Mesenchymal stem cell (in vitro differentiated cells and primary cell): ENCODE measurements at regions not wholly inside any gene's neighbourhood (a gene's known extent, or its start where the extent isn't known, plus 50 kb on each side); places are given as distances from the start of the nearest gene placed in this dataset.
A peak's percentile ranks its signal among the peaks of the same experiment; 100 is the strongest.

Experiments used
- DNase-seq: peaks from one replicate; pipeline ENCODE4 v3.0.0-alpha.2; 2013
- H2AFZ ChIP-seq: one replicate; pipeline ENCODE4 v1.6.1; 2013; ENCODE audit warnings: low read depth, mild to moderate bottlenecking, control low read depth, inconsistent platforms, low read length, moderate library complexity
- H2AK5ac ChIP-seq: 2 replicates; pipeline ENCODE4 v1.6.1; 2013; ENCODE audit warnings: low read length, moderate library complexity, mild to moderate bottlenecking, inconsistent platforms; ENCODE audit not compliant: severe bottlenecking
- H2BK120ac ChIP-seq: one replicate; pipeline ENCODE4 v1.6.1; 2013; ENCODE audit warnings: low read depth, mild to moderate bottlenecking, inconsistent platforms, low read length, moderate library complexity
- H2BK12ac ChIP-seq, 2 experiments: one replicate each; pipeline ENCODE4 v1.6.1; 2013; ENCODE audit warnings: inconsistent platforms in 2 of 2, low read length in 2 of 2, mild to moderate bottlenecking in 2 of 2, moderate library complexity in 2 of 2, control low read depth in 1 of 2
- H2BK15ac ChIP-seq: one replicate; pipeline ENCODE4 v1.6.1; 2013; ENCODE audit warnings: mild to moderate bottlenecking, low read depth, inconsistent platforms; ENCODE audit not compliant: poor library complexity, severe bottlenecking
- H2BK5ac ChIP-seq: 2 replicates; pipeline ENCODE4 v1.6.1; 2013; ENCODE audit warnings: low read depth, mild to moderate bottlenecking, low read length, control low read depth, inconsistent platforms; ENCODE audit not compliant: poor library complexity, severe bottlenecking
- H3K14ac ChIP-seq, 2 experiments: one replicate each; pipeline ENCODE4 v1.6.1; 2013; ENCODE audit warnings: inconsistent platforms in 2 of 2, low read length in 2 of 2, control low read depth in 1 of 2, mild to moderate bottlenecking in 1 of 2, moderate library complexity in 1 of 2
- H3K18ac ChIP-seq, 2 experiments: one replicate each; pipeline ENCODE4 v1.6.1; 2013; ENCODE audit warnings: inconsistent platforms in 2 of 2, low read length in 2 of 2, control low read depth in 1 of 2, low read depth in 1 of 2, mild to moderate bottlenecking in 1 of 2
- H3K23ac ChIP-seq, 2 experiments: one replicate each; pipeline ENCODE4 v1.6.1; 2013; ENCODE audit warnings: inconsistent platforms in 2 of 2, low read length in 2 of 2, mild to moderate bottlenecking in 2 of 2, moderate library complexity in 2 of 2, control low read depth in 1 of 2
- H3K27ac ChIP-seq: 2 replicates; pipeline ENCODE4 v1.5.1; 2013; ENCODE audit warnings: mild to moderate bottlenecking, moderate library complexity, low read length, control low read depth, inconsistent platforms; ENCODE audit not compliant: poor library complexity, severe bottlenecking
- H3K27me3 ChIP-seq, 2 experiments: 2 replicates each; pipeline versions ENCODE4 v1.6.1 to v1.7.0; 2013; ENCODE audit warnings: low read length in 2 of 2, mild to moderate bottlenecking in 2 of 2, moderate library complexity in 2 of 2, control low read depth in 1 of 2, inconsistent platforms in 1 of 2; ENCODE audit not compliant: control insufficient read depth in 1 of 2, insufficient read depth in 1 of 2
- H3K36me3 ChIP-seq, 2 experiments: 2 replicates each; pipeline versions ENCODE4 v1.6.1 to v1.7.0; 2013; ENCODE audit warnings: low read length in 2 of 2, control low read depth in 1 of 2, inconsistent platforms in 1 of 2, low read depth in 1 of 2, mild to moderate bottlenecking in 1 of 2; ENCODE audit not compliant: insufficient read depth in 2 of 2, control insufficient read depth in 1 of 2
- H3K4ac ChIP-seq, 2 experiments: one replicate each; pipeline ENCODE4 v1.6.1; 2013; ENCODE audit warnings: inconsistent platforms in 2 of 2, low read length in 2 of 2, mild to moderate bottlenecking in 2 of 2, moderate library complexity in 2 of 2, control low read depth in 1 of 2, low read depth in 1 of 2
- H3K4me1 ChIP-seq: 2 replicates; pipeline ENCODE4 v1.6.1; 2013; ENCODE audit warnings: low read depth, low read length, control low read depth; ENCODE audit not compliant: control insufficient read depth, insufficient read depth
- H3K4me2 ChIP-seq: 2 replicates; pipeline ENCODE4 v1.6.1; 2013; ENCODE audit warnings: low read length, mild to moderate bottlenecking, inconsistent platforms; ENCODE audit not compliant: poor library complexity, severe bottlenecking
- H3K4me3 ChIP-seq, 2 experiments: 2 replicates each; pipeline versions ENCODE4 v1.5.1 to v1.7.0; 2013; ENCODE audit warnings: low read length in 2 of 2, mild to moderate bottlenecking in 2 of 2, control low read depth in 1 of 2, low read depth in 1 of 2; ENCODE audit not compliant: insufficient read depth in 1 of 2
- H3K79me1 ChIP-seq: replicated peaks from 2 replicates; pipeline ENCODE4 v1.6.1; 2013; ENCODE audit warnings: mild to moderate bottlenecking, control low read depth, low read length, inconsistent platforms; ENCODE audit not compliant: poor library complexity, severe bottlenecking
- H3K9ac ChIP-seq: 2 replicates; pipeline ENCODE4 v1.7.0; 2013; ENCODE audit warnings: mild to moderate bottlenecking, low read length, moderate library complexity
- H3K9me3 ChIP-seq: 2 replicates; pipeline ENCODE4 v1.7.0; 2013; ENCODE audit warnings: mild to moderate bottlenecking, low read length; ENCODE audit not compliant: control insufficient read depth
- H4K8ac ChIP-seq: one replicate; pipeline ENCODE4 v1.6.1; 2013; ENCODE audit warnings: inconsistent platforms, mild to moderate bottlenecking, low read length, moderate library complexity
- H4K91ac ChIP-seq: one replicate; pipeline ENCODE4 v1.6.1; 2013; ENCODE audit warnings: mild to moderate bottlenecking, low read length, inconsistent platforms
- WGBS: methylation state at CpG from one replicate; pipeline ENCODE4 v1.1.7; 2013; ENCODE audit warnings: mixed read lengths; 5-methylcytosine and 5-hydroxymethylcytosine counted together

GRCh38 chr7:25557930-25558329 lies 329.6 kb upstream of the NPVF start:
- WGBS = 73% methylated on average over 4 of the region's 4 CpGs
- no peak overlapping the region for H2BK5ac ChIP-seq
- no peak overlapping the region for H2BK120ac ChIP-seq

GRCh38 chr7:25558605-25559004 lies 330.3 kb upstream of the NPVF start:
- 89% methylated on average over 3 of the region's 3 CpGs for WGBS

More at GRCh38 chr7:25557930-25558329, 329.6 kb upstream of the NPVF start:
- Histone ChIP-seq H3K79me1 (no peaks in the 10 kb centered on the region), H3K4me3 (no peak overlapping the region), H3K4me2 (no peak overlapping the region), H3K4me1 (no peaks in the 10 kb centered on the region), H3K9ac (no peak overlapping the region), H4K8ac (no peak overlapping the region), H3K36me3 (no peaks in the 10 kb centered on the region), H3K27me3 (peaks cover 7 to 13% of the 10 kb centered on the region in 2 experiments), H2BK12ac (no peak overlapping the region), H3K4ac (no peak overlapping the region), H4K91ac (no peak overlapping the region), H2BK15ac (no peak overlapping the region), H3K14ac (no peak overlapping the region), H3K27ac (no peak overlapping the region), H3K18ac (no peak overlapping the region), H3K9me3 (peaks cover 5% of the 10 kb centered on the region), H2AFZ (no peak overlapping the region), H2AK5ac (no peak overlapping the region), H3K23ac (no peak overlapping the region)
- DNase-seq = no peak

GRCh38 chr7:25559581-25560367 lies 331.5 kb upstream of the NPVF start:
- H2BK12ac ChIP-seq = no peak overlapping the region
- no peak overlapping the region for H3K9ac ChIP-seq
- H4K8ac ChIP-seq = no peak overlapping the region
- no peak overlapping the region for H3K4me3 ChIP-seq
- 82% methylated on average over 16 of the region's 16 CpGs for WGBS
- no peak for DNase-seq
- peaks cover 5% of the 10 kb centered on the region for H3K9me3 ChIP-seq
- no peak overlapping the region for H2AK5ac ChIP-seq
- no peaks in the 10 kb centered on the region for H3K79me1 ChIP-seq
- no peak overlapping the region for H3K27ac ChIP-seq
- H3K27me3 ChIP-seq = peaks cover 0 to 13% of the 10 kb centered on the region in 2 experiments
- no peak overlapping the region for H2AFZ ChIP-seq
- H3K18ac ChIP-seq = no peak overlapping the region
- no peak overlapping the region for H3K4ac ChIP-seq
- no peak overlapping the region for H3K23ac ChIP-seq
- H2BK5ac ChIP-seq = no peak overlapping the region
- H3K36me3 ChIP-seq = no peaks in the 10 kb centered on the region
- H3K4me1 ChIP-seq = no peaks in the 10 kb centered on the region
- H4K91ac ChIP-seq = no peak overlapping the region
- no peak overlapping the region for H3K14ac ChIP-seq
- H3K4me2 ChIP-seq = no peak overlapping the region
- H2BK15ac ChIP-seq = no peak overlapping the region
- no peak overlapping the region for H2BK120ac ChIP-seq

More at GRCh38 chr7:25558605-25559004, 330.3 kb upstream of the NPVF start:
- H3K36me3 ChIP-seq = no peaks in the 10 kb centered on the region
- no peak overlapping the region for H3K14ac ChIP-seq
- no peak overlapping the region for H2BK120ac ChIP-seq
- no peak overlapping the region for H3K23ac ChIP-seq
- no peak overlapping the region for H3K4me2 ChIP-seq
- no peak overlapping the region for H2AK5ac ChIP-seq
- no peak overlapping the region for H3K9ac ChIP-seq
- no peak overlapping the region for H3K27ac ChIP-seq
- no peak overlapping the region for H2BK5ac ChIP-seq
- no peak overlapping the region for H2AFZ ChIP-seq
- peaks cover 5% of the 10 kb centered on the region for H3K9me3 ChIP-seq
- H3K4me1 ChIP-seq = no peaks in the 10 kb centered on the region
- no peak overlapping the region for H4K91ac ChIP-seq
- no peak overlapping the region for H4K8ac ChIP-seq
- H3K4ac ChIP-seq = no peak overlapping the region
- H3K18ac ChIP-seq = no peak overlapping the region
- H3K4me3 ChIP-seq = no peak overlapping the region
- no peak for DNase-seq
- peaks cover 6 to 13% of the 10 kb centered on the region in 2 experiments for H3K27me3 ChIP-seq
- H2BK15ac ChIP-seq = no peak overlapping the region
- no peaks in the 10 kb centered on the region for H3K79me1 ChIP-seq
- H2BK12ac ChIP-seq = no peak overlapping the region

- no peaks in the 10 kb centered on the region for H3K36me3 ChIP-seq
- H3K9me3 ChIP-seq = peaks cover 5% of the 10 kb centered on the region
- H3K18ac ChIP-seq = no peak overlapping the region
- H3K9ac ChIP-seq = no peak overlapping the region
- H2BK5ac ChIP-seq = no peak overlapping the region
- no peak overlapping the region for H3K4me2 ChIP-seq
- no peak overlapping the region for H2BK120ac ChIP-seq
- peak overlapping the region in 1 of 2 experiments; percentile 55 for H2BK12ac ChIP-seq
- H4K8ac ChIP-seq = no peak overlapping the region
- H3K79me1 ChIP-seq = no peaks in the 10 kb centered on the region
- no peak overlapping the region for H3K23ac ChIP-seq
- DNase-seq = no peak
- no peak overlapping the region for H3K4ac ChIP-seq
- H4K91ac ChIP-seq = no peak overlapping the region
- no peak overlapping the region for H3K14ac ChIP-seq
- peaks cover 0 to 13% of the 10 kb centered on the region in 2 experiments for H3K27me3 ChIP-seq
- H3K27ac ChIP-seq = no peak overlapping the region
- no peak overlapping the region for H3K4me3 ChIP-seq
- H2AFZ ChIP-seq = no peak overlapping the region
- no peak overlapping the region for H2AK5ac ChIP-seq
- no peak overlapping the region for H2BK15ac ChIP-seq
- H3K4me1 ChIP-seq = no peaks in the 10 kb centered on the region
- WGBS = 87% methylated on average over 4 of the region's 6 CpGs
These were observed 334.4 kb upstream of the NPVF start for GRCh38 chr7:25562673-25563182.
